ENCODE measurements at regions not wholly inside any gene's neighbourhood (a gene's known extent, or its start where the extent isn't known, plus 50 kb on each side); places are given as distances from the start of the nearest gene placed in this dataset.

- TF ChIP-seq, protein P1, sequence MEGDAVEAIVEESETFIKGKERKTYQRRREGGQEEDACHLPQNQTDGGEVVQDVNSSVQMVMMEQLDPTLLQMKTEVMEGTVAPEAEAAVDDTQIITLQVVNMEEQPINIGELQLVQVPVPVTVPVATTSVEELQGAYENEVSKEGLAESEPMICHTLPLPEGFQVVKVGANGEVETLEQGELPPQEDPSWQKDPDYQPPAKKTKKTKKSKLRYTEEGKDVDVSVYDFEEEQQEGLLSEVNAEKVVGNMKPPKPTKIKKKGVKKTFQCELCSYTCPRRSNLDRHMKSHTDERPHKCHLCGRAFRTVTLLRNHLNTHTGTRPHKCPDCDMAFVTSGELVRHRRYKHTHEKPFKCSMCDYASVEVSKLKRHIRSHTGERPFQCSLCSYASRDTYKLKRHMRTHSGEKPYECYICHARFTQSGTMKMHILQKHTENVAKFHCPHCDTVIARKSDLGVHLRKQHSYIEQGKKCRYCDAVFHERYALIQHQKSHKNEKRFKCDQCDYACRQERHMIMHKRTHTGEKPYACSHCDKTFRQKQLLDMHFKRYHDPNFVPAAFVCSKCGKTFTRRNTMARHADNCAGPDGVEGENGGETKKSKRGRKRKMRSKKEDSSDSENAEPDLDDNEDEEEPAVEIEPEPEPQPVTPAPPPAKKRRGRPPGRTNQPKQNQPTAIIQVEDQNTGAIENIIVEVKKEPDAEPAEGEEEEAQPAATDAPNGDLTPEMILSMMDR (IDR thresholded peaks at IDR 0.05) = no peak
- TF ChIP-seq POLR2A (IDR thresholded peaks at IDR 0.05) = no peak
These were observed 205.9 kb upstream of the SEMA3D start for GRCh38 chr7:85392789-85393188.

Measured in heart left ventricle (tissue), 13 donors.